CD4-positive, alpha-beta T cell (primary cell): ENCODE measurements at regions not wholly inside any gene's neighbourhood (a gene's known extent, or its start where the extent isn't known, plus 50 kb on each side); places are given as distances from the start of the nearest gene placed in this dataset.

Experiments
- ATAC-seq: fragments of 200-7000 bp; cut with Tn5 transposase; one replicate; pipeline ENCODE4 v1.10.0; 2022; ENCODE audit warnings: mild to moderate bottlenecking; ENCODE audit not compliant: poor library complexity
- CTCF ChIA-PET: fragments of 350-600 bp; sonication (Branson Sonifier 250); formaldehyde crosslinking; loops from one replicate; lab custom pipeline; 2021; ENCODE audit warnings: antibody characterized with exemption, inconsistent platforms; lab: Charles Lee
- POLR2A ChIA-PET: fragments of 350-600 bp; sonication (Branson Sonifier 250); formaldehyde crosslinking; loops from one replicate; lab custom pipeline; 2021; ENCODE audit warnings: antibody characterized with exemption, inconsistent platforms; lab: Charles Lee
- DNase-seq, 14 experiments: peaks; one replicate each; pipeline ENCODE4 v3.0.0-alpha.2; 2013 to 2020; ENCODE audit warnings: mixed read lengths in 2 of 14
- H3K27ac ChIP-seq, 2 donors: one replicate each; pipeline versions ENCODE4 v1.5.1 to v1.7.0; 2013; ENCODE audit warnings: low read length in 2 of 2, low read depth in 1 of 2, mild to moderate bottlenecking in 1 of 2
- H3K27me3 ChIP-seq, 2 experiments: 1 replicate in 1 of 2; 2 replicates in 1 of 2; pipeline versions ENCODE4 v1.6.1 to v1.7.0; 2013; ENCODE audit warnings: low read length in 2 of 2, control low read depth in 1 of 2, mild to moderate bottlenecking in 1 of 2, moderate library complexity in 1 of 2; ENCODE audit not compliant: insufficient read depth in 2 of 2, control insufficient read depth in 1 of 2
- H3K36me3 ChIP-seq: one replicate; pipeline ENCODE4 v1.6.1; 2013; ENCODE audit warnings: low read length, control low read depth; ENCODE audit not compliant: insufficient read depth
- H3K4me1 ChIP-seq: one replicate; pipeline ENCODE4 v1.6.1; 2013; ENCODE audit warnings: low read length, control low read depth; ENCODE audit not compliant: insufficient read depth
- H3K4me3 ChIP-seq: one replicate; pipeline ENCODE4 v1.5.1; 2013; ENCODE audit warnings: mild to moderate bottlenecking, low read length, moderate library complexity
- H3K9me3 ChIP-seq, 2 experiments: 1 replicate in 1 of 2; 2 replicates in 1 of 2; pipeline versions ENCODE4 v1.6.1 to v1.7.0; 2013; ENCODE audit warnings: low read length in 2 of 2, mild to moderate bottlenecking in 2 of 2, control low read depth in 1 of 2, moderate library complexity in 1 of 2; ENCODE audit not compliant: control insufficient read depth in 1 of 2, insufficient read depth in 1 of 2
- H3K27ac Mint-ChIP-seq: one replicate; pipeline ENCODE4 v1.8.0; 2020; ENCODE audit warnings: mixed read lengths
- H3K27me3 Mint-ChIP-seq: one replicate; pipeline ENCODE4 v1.8.0; 2021; ENCODE audit warnings: mixed read lengths
- H3K36me3 Mint-ChIP-seq: one replicate; pipeline ENCODE4 v1.8.0; 2021; ENCODE audit warnings: low read depth, mixed read lengths
- H3K4me1 Mint-ChIP-seq: one replicate; pipeline ENCODE4 v1.8.0; 2021; ENCODE audit warnings: low read depth, mixed read lengths
- H3K4me3 Mint-ChIP-seq: one replicate; pipeline ENCODE4 v1.8.0; 2020; ENCODE audit warnings: mild to moderate bottlenecking, mixed read lengths
- H3K9me3 Mint-ChIP-seq: one replicate; pipeline ENCODE4 v1.8.0; 2020; ENCODE audit warnings: mixed read lengths
- CTCF ChIP-seq: fragments of 200-600 bp; IDR thresholded peaks from one replicate; pipeline ENCODE4 v1.8.0; 2022; ENCODE audit warnings: antibody characterized with exemption, mild to moderate bottlenecking
- intact Hi-C, 2 experiments: fragments of 100-400 bp; cut with DNase I in 1 of 2; cut with micrococcal nuclease in 1 of 2; formaldehyde crosslinking; loops; one replicate each; pipeline versions ENCODE4 v1.15.1 to v1.9.0; 2023 to 2025; cut with DNase I, micrococcal nuclease

- ATAC-seq (no peak), DNase-seq (no peak)
- H3K27me3 ChIP-seq, result peaks cover 4 to 6% of the 10 kb centered on the region in 2 experiments
- no peaks in the 10 kb centered on the region for H3K36me3 ChIP-seq
- H3K4me3 Mint-ChIP-seq, result no peak overlapping the region
- ChIA-PET POLR2A (no interaction called here), CTCF (no interaction called here)
- no peaks in the 10 kb centered on the region for H3K9me3 Mint-ChIP-seq
- H3K36me3 Mint-ChIP-seq, result no peaks in the 10 kb centered on the region
- intact Hi-C loops, result no loop called here
- no peaks in the 10 kb centered on the region for H3K4me1 ChIP-seq
- H3K9me3 ChIP-seq, result no peaks in the 10 kb centered on the region
- H3K27me3 Mint-ChIP-seq, result peaks cover 66% of the 10 kb centered on the region
- no peak overlapping the region for H3K27ac ChIP-seq
- no peak for TF ChIP-seq CTCF
- H3K27ac Mint-ChIP-seq, result no peak overlapping the region
- H3K4me3 ChIP-seq, result no peak overlapping the region
- no peaks in the 10 kb centered on the region for H3K4me1 Mint-ChIP-seq
Measured at GRCh38 chr14:62138593-62138992, 376.4 kb downstream of the SNAPC1 start.

- ATAC-seq, result no peak
- Mint-ChIP-seq H3K4me3 (no peak overlapping the region), H3K9me3 (no peaks in the 10 kb centered on the region), H3K4me1 (no peaks in the 10 kb centered on the region), H3K27me3 (peaks cover 59% of the 10 kb centered on the region), H3K36me3 (no peaks in the 10 kb centered on the region), H3K27ac (no peak overlapping the region)
- TF ChIP-seq CTCF, result no peak
- Histone ChIP-seq H3K27ac (no peak overlapping the region), H3K9me3 (no peaks in the 10 kb centered on the region), H3K36me3 (no peaks in the 10 kb centered on the region), H3K4me1 (no peaks in the 10 kb centered on the region), H3K27me3 (peaks cover 0 to 4% of the 10 kb centered on the region in 2 experiments), H3K4me3 (no peak overlapping the region)
- POLR2A ChIA-PET, result no interaction called here
- intact Hi-C loops, result no loop called here
- no peak for DNase-seq
- CTCF ChIA-PET, result no interaction called here
Measured at GRCh38 chr14:62141139-62141538, 378.9 kb downstream of the SNAPC1 start.

- DNase-seq, result no peak
- no peaks in the 10 kb centered on the region for H3K27me3 ChIP-seq
- ChIA-PET POLR2A (no interaction called here), CTCF (no interaction called here)
- no peak overlapping the region for H3K27ac Mint-ChIP-seq
- TF ChIP-seq CTCF, result no peak
- H3K4me1 ChIP-seq, result no peaks in the 10 kb centered on the region
- no peak overlapping the region for H3K27ac ChIP-seq
- no peaks in the 10 kb centered on the region for H3K9me3 ChIP-seq
- no peak for ATAC-seq
- H3K9me3 Mint-ChIP-seq, result peaks cover 8% of the 10 kb centered on the region
- H3K4me1 Mint-ChIP-seq, result no peaks in the 10 kb centered on the region
- H3K4me3 Mint-ChIP-seq, result no peak overlapping the region
- H3K4me3 ChIP-seq, result no peak overlapping the region
- intact Hi-C loops, result no loop called here
- H3K27me3 Mint-ChIP-seq, result peaks cover 49% of the 10 kb centered on the region
- H3K36me3 Mint-ChIP-seq, result no peaks in the 10 kb centered on the region
- no peaks in the 10 kb centered on the region for H3K36me3 ChIP-seq
Measured at GRCh38 chr14:62143245-62143644, 381.0 kb downstream of the SNAPC1 start.
